Smooth muscle cell (in vitro differentiated cells): ENCODE measurements at regions not wholly inside any gene's neighbourhood (a gene's known extent, or its start where the extent isn't known, plus 50 kb on each side); places are given as distances from the start of the nearest gene placed in this dataset. TPM values are rescaled to one million over a fixed set of nuclear protein-coding genes. Genes with fewer than 3 reads are reported as not detected.

ENCODE experiments used
- DNase-seq: peaks from one replicate; lab custom pipeline; 2025; ENCODE audit not compliant: unreplicated experiment; lab: John Stamatoyannopoulos, UW
- H2AFZ ChIP-seq: fragments of 200-600 bp; sonication (generic); 2 replicates; pipeline ENCODE4 v1.6.0; 2016; ENCODE audit warnings: antibody characterized with exemption, low read depth, mild to moderate bottlenecking
- H3F3A ChIP-seq: fragments of 200-600 bp; sonication (generic); 2 replicates; pipeline ENCODE4 v1.6.0; 2017; ENCODE audit warnings: antibody characterized with exemption, low read depth
- H3K27ac ChIP-seq: fragments of 200-600 bp; sonication (generic); 2 replicates; pipeline ENCODE4 v1.5.1; 2016; ENCODE audit warnings: low read depth, mild to moderate bottlenecking
- H3K27me3 ChIP-seq: fragments of 200-600 bp; sonication (generic); 2 replicates; pipeline ENCODE4 v1.6.1; 2016; ENCODE audit warnings: low read depth, mild to moderate bottlenecking
- H3K36me3 ChIP-seq: fragments of 200-600 bp; sonication (generic); 2 replicates; pipeline ENCODE4 v1.5.1; 2016; ENCODE audit warnings: low read depth
- H3K4me1 ChIP-seq: fragments of 200-600 bp; sonication (generic); 2 replicates; pipeline ENCODE4 v1.5.1; 2016; ENCODE audit warnings: low read depth
- H3K4me2 ChIP-seq: fragments of 200-600 bp; sonication (generic); 2 replicates; pipeline ENCODE4 v1.6.0; 2016; ENCODE audit warnings: mild to moderate bottlenecking
- H3K4me3 ChIP-seq: fragments of 200-600 bp; sonication (generic); 2 replicates; pipeline ENCODE4 v1.5.1; 2016; ENCODE audit warnings: mild to moderate bottlenecking
- H3K79me2 ChIP-seq: fragments of 200-600 bp; sonication (generic); 2 replicates; pipeline ENCODE4 v1.6.0; 2016; ENCODE audit warnings: low read depth, mild to moderate bottlenecking
- H3K9ac ChIP-seq: fragments of 200-600 bp; sonication (generic); 2 replicates; pipeline ENCODE4 v1.6.0; 2016; ENCODE audit warnings: low read depth
- H3K9me3 ChIP-seq: fragments of 200-600 bp; sonication (generic); replicated peaks from 2 replicates; pipeline ENCODE4 v1.5.1; 2016; ENCODE audit warnings: low read depth
- H4K20me1 ChIP-seq: fragments of 200-600 bp; sonication (generic); 2 replicates; pipeline ENCODE4 v1.6.0; 2016; ENCODE audit warnings: low read depth
- CTCF ChIP-seq: fragments of 200-600 bp; sonication (generic); IDR thresholded peaks from 2 replicates; pipeline ENCODE4 v1.5.1; 2017; ENCODE audit warnings: borderline replicate concordance, mild to moderate bottlenecking, antibody characterized with exemption; ENCODE audit not compliant: insufficient read depth, poor library complexity, severe bottlenecking
- WGBS: methylation state at CpG from one replicate; pipeline ENCODE4 v1.1.7; 2016; ENCODE audit warnings: low lambda C conversion rate; 5-methylcytosine and 5-hydroxymethylcytosine counted together
- microRNA-seq: library from miRNA; unstranded; fragments of <30 nt; microRNA quantifications from one replicate; pipeline ENCODE4, GENCODE V29; 2016; ENCODE audit warnings: borderline number of aligned reads
- small RNA-seq: library from RNA; depleted of rRNA; stranded (forward); fragments of <200 nt; gene quantifications from one replicate; pipeline ENCODE3, GENCODE V24; 2014

DNA sequence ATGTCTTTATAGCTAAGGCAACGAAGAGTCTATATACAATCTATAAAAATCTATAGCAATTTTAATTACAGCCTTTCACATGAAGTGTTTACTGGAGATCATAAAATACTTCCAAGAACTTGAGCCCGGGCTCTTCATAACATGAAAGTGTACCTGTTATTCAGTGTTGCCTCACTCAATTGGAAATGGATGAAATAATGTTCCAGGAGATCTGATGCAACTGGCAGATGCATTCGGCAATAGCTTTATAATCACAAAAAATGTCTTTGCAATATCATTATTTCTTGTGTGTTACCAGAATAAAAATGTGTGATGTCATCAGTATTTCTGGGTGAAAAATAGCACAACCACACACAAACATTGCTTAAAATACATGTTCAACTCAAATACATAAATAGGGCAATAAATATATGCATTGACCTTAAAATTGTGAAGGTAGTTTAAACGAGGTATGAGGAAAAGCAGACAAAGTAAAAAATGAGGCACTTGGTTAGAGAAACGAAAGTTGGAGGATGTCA, 1266.8 kb upstream of the PCDH7 start:
- no peaks in the 10 kb centered on the region for H3F3A ChIP-seq
- DNase-seq, result no peak
- WGBS, result 74% methylated on average over 5 of the region's 5 CpGs
- H2AFZ ChIP-seq, result no peak overlapping the region
- H3K27me3 ChIP-seq, result no peaks in the 10 kb centered on the region
- H3K4me1 ChIP-seq, result no peaks in the 10 kb centered on the region
- no peaks in the 10 kb centered on the region for H3K9me3 ChIP-seq
- H4K20me1 ChIP-seq, result no peaks in the 10 kb centered on the region
- H3K27ac ChIP-seq, result no peak overlapping the region
- no peaks in the 10 kb centered on the region for H3K36me3 ChIP-seq
- TF ChIP-seq CTCF, result no peak
- H3K79me2 ChIP-seq, result no peaks in the 10 kb centered on the region
- H3K9ac ChIP-seq, result no peak overlapping the region
- no peak overlapping the region for H3K4me3 ChIP-seq
- H3K4me2 ChIP-seq, result no peak overlapping the region

DNA sequence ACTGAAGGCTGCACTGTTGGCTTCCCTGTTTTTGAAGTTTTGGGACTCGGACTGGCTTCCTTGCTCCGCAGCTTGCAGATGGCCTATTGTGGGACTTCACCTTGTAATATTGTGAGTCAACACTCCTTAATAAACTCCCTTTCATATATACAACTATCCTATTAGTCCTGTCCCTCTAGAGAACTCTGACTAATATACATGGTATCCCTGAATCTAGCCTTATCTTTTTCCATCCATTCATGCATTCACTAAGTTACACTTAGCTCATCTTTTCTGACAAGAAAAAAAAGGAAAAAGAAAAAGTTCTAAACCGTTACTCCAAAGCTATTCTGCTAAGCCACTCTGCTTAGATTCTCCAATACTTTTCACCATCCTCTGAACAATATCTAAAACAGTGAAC, 1260.2 kb upstream of the PCDH7 start:
- Histone ChIP-seq H3K79me2 (no peaks in the 10 kb centered on the region), H3K4me1 (no peaks in the 10 kb centered on the region), H3K9me3 (no peaks in the 10 kb centered on the region), H3F3A (no peaks in the 10 kb centered on the region), H3K4me2 (no peak overlapping the region), H3K4me3 (no peak overlapping the region), H2AFZ (no peak overlapping the region), H3K9ac (no peak overlapping the region), H3K27ac (no peak overlapping the region), H3K36me3 (no peaks in the 10 kb centered on the region), H3K27me3 (no peaks in the 10 kb centered on the region), H4K20me1 (no peaks in the 10 kb centered on the region)
- no peak for TF ChIP-seq CTCF
- DNase-seq, result no peak
- 82% methylated on average over 3 of the region's 3 CpGs for WGBS

- Histone ChIP-seq H3K27me3 (no peaks in the 10 kb centered on the region), H2AFZ (no peak overlapping the region), H3K9me3 (no peaks in the 10 kb centered on the region), H3K4me3 (no peak overlapping the region), H3F3A (peaks cover 4% of the 10 kb centered on the region), H3K79me2 (no peaks in the 10 kb centered on the region), H3K4me2 (no peak overlapping the region), H3K9ac (no peak overlapping the region), H4K20me1 (no peaks in the 10 kb centered on the region), H3K4me1 (peaks cover 12% of the 10 kb centered on the region), H3K36me3 (no peaks in the 10 kb centered on the region), H3K27ac (peak overlapping the region; percentile 18)
- WGBS, result 13% methylated on average over 1 of the region's 1 CpG
- no peak for DNase-seq
- no peak for TF ChIP-seq CTCF
These were observed 1253.0 kb upstream of the PCDH7 start for GRCh38 chr4:29467044-29467717.

Small RNA genes lying in the stretch of these regions (microRNA-seq; reads per million reads assigned to microRNA genes)
- not detected for gene MIR4275

Small RNA genes lying in the stretch of these regions (small RNA-seq; reads per million reads assigned to genes)
- gene RF00019 (not detected), gene RN7SL101P (0.13 reads per million)
